AG09319 (cell line): ENCODE measurements at regions not wholly inside any gene's neighbourhood (a gene's known extent, or its start where the extent isn't known, plus 50 kb on each side); places are given as distances from the start of the nearest gene placed in this dataset.

Experiments used
- DNase-seq: peaks from one replicate; pipeline ENCODE4 v3.0.0-alpha.2; 2010; ENCODE audit warnings: low read depth; ENCODE audit errors: extremely low read depth
- TF ChIP-seq, protein P1 (sequence below): IDR thresholded peaks from 2 replicates; pipeline ENCODE4 v1.5.1; 2011; ENCODE audit warnings: low read depth, mild to moderate bottlenecking, inconsistent platforms, low read length, moderate library complexity

DNA sequence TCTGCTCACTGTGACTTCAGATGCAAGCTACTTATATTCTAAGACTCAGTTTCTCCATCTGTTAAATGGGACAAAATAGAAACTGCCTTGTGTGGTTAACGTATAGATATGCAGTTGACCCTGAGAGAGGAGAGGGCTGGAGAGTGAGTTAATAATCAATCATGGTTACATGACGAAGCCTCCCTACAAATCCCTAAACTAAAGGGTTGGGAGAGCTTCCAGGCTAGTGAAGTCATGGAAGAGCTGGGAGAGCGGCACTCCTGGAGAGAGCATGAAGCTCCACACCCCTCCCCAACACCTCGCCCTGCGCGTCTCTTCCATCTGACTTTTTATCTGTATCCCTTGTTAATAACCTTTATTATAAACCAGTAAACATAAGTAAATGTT is 138.5 kb upstream of the FAM9B start:
- DNase-seq, result no peak
- TF ChIP-seq, protein P1, sequence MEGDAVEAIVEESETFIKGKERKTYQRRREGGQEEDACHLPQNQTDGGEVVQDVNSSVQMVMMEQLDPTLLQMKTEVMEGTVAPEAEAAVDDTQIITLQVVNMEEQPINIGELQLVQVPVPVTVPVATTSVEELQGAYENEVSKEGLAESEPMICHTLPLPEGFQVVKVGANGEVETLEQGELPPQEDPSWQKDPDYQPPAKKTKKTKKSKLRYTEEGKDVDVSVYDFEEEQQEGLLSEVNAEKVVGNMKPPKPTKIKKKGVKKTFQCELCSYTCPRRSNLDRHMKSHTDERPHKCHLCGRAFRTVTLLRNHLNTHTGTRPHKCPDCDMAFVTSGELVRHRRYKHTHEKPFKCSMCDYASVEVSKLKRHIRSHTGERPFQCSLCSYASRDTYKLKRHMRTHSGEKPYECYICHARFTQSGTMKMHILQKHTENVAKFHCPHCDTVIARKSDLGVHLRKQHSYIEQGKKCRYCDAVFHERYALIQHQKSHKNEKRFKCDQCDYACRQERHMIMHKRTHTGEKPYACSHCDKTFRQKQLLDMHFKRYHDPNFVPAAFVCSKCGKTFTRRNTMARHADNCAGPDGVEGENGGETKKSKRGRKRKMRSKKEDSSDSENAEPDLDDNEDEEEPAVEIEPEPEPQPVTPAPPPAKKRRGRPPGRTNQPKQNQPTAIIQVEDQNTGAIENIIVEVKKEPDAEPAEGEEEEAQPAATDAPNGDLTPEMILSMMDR, result no peak

DNA sequence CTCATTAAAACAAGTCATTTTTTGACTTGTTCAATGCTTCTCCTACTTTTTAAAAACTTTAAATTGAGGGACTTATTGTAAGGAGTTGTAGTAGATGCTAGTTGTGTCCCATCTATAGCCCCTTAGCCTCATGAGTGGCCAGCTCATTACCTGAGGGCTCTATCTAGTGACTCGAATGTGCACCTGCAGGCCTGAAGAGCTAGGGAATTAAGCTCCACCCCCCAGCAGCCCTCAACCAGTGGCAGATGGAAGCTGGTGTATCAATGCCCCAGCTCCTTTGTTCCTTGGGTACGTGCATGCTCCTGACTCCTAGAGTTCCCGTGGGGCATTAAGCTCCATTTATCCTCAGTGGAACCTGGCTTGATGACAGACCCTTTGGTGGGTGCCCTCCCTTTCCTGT is 146.7 kb upstream of the FAM9B start:
- no peak for DNase-seq
- TF ChIP-seq, protein P1, result no peak

DNA sequence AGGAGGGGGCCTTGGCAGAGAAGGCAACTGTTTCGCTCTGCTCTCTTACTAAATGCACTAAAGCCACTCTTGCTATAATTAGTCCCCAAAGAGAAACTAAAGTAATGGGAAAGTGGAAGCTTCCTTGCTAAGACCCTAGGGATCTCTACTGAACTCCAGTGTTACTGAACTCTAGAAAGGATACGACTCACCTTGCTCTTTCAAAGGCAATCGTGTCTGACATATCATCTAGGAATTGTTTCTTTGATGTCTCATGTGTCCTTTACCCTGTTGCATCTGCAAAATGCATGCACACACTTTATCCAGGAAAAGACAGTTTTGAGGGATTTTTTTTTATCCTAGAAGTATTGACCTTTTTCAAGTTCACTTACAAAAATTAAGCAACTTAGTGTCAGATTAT is 148.1 kb upstream of the FAM9B start:
- no peak for DNase-seq
- TF ChIP-seq, protein P1, result no peak

DNA sequence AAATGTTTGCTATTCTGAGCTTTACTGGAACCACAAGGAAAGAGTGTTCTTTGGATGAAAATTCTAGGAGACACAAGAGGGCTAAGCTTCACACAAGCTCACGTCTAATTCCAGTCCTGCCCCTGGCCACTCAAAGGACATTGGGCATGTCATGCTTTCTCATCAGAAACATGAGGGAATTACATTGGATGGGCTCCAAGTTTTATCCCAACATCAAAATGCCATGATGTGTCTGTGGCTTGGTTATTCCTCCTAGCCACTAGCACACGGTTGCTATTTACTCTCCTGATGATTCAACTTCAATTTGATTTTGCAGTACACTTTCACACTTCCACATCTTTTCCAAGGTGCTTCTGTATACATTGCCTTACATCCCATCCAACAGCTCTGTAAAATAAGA is 149.6 kb upstream of the FAM9B start:
- DNase-seq, result no peak
- TF ChIP-seq, protein P1, result no peak

DNA sequence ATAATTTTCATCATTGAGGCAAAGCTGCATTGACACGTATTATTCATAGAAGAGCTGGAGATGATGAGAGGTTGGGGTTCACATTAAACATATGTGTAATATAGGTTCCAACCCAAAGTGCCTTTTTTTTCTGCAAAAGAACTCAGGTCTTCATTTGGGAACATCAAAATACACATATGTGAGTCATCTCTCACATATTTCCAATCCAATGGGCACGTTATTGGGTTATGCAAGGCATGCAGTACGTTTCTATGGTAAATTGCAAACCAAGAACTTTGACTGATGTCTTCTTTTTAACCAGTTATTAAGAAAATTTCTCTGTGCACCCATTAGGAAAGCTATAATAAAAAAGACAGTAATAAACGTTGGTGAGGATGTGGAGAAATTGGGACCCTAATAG is 150.3 kb upstream of the FAM9B start:
- TF ChIP-seq, protein P1, result no peak
- no peak for DNase-seq

DNA sequence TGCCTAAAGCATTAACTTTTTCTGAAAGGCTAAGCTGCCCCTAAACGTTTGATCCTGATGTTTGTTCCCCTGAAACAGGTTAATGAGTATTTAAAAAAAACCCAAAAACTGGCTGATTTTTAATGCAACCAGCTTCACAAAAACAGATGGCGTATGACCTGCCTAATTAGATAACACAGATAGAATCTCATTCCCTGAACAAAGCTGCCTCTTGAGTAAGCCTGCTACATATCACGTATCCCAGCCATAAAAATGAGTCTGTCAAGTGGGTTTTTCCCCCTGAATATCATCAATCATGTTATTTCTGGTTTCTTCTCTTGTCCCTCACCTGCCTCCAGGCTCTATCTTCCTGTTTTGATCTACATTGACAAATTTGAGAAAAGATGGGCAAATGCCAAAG is 154.2 kb upstream of the FAM9B start:
- DNase-seq, result no peak
- TF ChIP-seq, protein P1, result no peak

DNA sequence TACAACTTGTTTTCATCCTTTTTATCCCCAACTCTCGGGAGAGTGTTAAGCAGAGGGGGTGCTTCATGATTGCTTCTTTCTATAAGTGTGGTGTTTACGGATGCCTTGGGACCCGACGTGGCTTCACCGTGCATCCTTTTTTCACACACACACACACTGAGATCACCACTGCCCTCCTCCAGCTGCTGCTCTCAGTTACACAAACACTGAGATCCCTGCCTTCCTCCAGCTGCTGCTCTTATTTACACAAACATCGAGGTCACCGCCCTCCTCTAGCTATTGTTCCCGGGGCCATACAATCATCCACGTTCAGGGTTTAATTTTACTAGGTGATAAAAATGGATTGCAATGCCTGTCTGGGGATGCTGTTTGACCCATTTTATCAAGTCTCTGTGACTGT is 155.4 kb upstream of the FAM9B start:
- DNase-seq, result no peak
- TF ChIP-seq, protein P1, result no peak
